LNCAP (cell line): ENCODE measurements at regions not wholly inside any gene's neighbourhood (a gene's known extent, or its start where the extent isn't known, plus 50 kb on each side); places are given as distances from the start of the nearest gene placed in this dataset.
A peak's percentile ranks its signal among the peaks of the same experiment; 100 is the strongest.

ENCODE experiments used
- TF ChIP-seq, protein P1 (sequence below): fragments of 450-650 bp; IDR thresholded peaks from 2 replicates; pipeline ENCODE4 v1.5.1; 2017; ENCODE audit warnings: mild to moderate bottlenecking

DNA sequence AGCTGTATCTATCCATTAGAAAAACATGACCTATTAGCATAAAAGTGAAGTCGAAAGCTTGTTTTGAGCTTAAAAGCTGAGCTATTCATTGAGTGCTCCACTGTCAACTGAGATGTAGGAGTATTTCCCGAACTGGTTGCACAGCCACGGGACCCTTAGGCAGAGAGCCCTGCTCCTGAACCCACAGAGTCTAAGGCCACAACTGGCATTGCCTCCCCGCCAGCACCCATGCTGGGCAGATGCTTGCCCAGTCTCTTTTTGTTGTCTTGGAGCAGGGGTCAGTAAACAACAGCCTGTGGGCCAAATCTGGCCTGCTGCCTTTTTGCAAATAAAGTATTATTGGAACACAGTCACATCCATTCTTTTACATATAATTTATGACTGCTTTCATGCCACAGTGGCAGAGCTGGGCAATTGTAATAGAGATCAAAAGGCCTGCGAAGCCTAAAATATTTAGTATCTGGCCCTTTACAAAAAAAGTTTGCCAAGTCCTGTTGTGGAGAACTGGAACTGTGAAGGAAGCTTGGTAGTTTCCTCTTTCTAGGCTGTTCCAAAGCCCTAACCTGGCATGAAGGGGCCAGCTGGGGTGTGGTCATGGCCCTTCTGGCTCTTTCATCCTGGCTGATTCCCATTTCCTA, 58.4 kb upstream of the WAPL start:
- TF ChIP-seq, protein P1, sequence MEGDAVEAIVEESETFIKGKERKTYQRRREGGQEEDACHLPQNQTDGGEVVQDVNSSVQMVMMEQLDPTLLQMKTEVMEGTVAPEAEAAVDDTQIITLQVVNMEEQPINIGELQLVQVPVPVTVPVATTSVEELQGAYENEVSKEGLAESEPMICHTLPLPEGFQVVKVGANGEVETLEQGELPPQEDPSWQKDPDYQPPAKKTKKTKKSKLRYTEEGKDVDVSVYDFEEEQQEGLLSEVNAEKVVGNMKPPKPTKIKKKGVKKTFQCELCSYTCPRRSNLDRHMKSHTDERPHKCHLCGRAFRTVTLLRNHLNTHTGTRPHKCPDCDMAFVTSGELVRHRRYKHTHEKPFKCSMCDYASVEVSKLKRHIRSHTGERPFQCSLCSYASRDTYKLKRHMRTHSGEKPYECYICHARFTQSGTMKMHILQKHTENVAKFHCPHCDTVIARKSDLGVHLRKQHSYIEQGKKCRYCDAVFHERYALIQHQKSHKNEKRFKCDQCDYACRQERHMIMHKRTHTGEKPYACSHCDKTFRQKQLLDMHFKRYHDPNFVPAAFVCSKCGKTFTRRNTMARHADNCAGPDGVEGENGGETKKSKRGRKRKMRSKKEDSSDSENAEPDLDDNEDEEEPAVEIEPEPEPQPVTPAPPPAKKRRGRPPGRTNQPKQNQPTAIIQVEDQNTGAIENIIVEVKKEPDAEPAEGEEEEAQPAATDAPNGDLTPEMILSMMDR: no peak

DNA sequence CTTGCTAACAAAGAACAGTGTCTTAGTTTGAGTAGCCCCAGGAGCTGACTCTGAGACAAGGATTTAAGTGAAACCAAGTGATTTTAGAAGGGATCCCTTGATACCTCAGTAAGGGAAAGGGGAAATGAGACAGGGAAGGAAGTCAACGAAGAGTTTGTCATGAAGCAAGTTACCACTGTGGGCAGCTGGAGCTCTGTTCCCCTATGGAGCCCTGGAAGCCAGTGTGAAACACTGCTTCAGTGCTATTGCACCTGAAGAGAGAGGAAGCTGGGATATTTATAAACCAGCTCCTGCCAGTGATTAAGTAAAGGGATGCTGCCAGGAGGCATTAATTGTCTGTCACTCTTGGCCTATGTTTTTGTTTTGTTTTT, 58.9 kb upstream of the WAPL start:
- TF ChIP-seq, protein P1: no peak

DNA sequence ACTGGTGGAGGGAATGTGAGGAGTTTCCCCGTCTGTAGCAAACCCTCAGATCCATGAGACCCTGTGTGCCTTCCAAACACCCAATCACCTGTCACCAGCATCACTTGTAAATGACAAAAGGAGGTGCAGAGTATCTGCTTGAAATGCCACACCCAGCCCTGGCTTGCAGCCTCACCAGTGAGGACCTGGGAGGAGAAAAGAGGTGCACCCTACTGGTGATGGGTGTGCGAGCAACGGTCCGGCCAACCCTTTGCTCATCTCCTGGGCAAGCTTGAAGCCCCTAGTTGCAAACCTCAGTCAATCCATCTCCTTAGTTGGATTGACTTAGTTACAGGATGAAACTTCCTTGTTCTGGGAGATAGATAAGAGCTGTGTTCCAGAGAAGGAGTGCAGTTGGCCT, 62.4 kb upstream of the WAPL start:
- TF ChIP-seq, protein P1: no peak

DNA sequence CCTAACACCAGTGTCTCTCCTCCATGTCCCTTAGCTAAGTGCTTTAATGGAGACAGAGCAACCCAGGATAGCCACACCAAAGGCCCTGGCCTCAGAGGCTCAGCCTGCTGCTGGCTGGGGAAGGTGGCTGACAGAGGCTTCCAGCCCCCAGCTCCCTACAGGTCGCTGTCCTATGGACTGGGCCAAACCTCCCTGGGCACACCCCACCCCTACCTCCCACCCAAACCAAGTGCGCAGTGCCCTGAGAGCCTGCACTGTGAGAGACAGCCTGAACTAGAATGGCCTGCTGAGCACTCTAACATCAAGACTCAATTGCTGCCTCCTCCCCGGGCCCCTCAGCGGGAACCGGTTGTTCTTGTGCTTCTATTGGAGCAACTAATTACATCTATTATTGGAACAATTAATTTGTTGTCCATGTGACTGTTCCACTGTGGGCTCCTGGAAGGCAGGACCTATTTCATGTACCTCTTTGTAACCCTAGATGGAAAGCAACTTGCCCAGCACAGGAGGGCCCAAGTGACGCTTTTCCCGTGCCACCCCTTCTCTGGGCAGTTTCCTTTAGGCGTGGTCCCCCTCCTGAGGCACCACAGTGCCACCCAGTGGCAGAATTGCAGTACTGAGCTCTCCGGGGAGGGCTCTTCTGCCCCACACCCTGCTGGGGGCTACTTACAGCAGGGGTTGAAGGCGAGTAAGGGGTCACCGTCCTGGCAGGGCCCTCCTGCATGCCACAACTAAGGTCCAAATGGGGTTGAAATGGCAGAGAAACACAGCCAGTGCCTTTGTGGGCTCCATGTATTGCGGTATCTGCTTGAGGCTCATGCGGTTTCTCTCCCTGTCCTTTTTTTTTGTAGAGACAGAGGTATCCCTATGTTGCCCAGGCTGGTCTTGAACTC, 63.7 kb upstream of the WAPL start:
- TF ChIP-seq, protein P1: peak; percentile 77

DNA sequence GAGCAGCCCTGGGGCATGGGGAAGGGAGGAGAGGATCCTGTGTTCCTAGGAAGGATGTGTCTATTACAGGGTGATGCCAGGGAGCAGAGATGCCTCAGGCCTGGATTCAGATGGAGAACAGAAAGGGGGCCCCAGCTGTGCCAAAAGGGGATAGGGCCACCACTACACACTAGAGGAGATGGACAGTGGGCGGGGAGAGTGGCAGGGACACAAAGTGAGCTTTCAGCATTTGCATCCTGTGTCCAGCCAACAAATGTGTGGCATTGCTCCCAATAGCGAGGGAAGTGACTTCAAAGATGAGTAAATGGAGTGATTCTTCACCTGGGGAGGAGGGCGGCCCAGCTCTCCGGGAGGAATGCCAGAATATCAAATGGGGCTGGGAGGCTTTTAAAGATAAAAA, 64.9 kb upstream of the WAPL start:
- TF ChIP-seq, protein P1: no peak

DNA sequence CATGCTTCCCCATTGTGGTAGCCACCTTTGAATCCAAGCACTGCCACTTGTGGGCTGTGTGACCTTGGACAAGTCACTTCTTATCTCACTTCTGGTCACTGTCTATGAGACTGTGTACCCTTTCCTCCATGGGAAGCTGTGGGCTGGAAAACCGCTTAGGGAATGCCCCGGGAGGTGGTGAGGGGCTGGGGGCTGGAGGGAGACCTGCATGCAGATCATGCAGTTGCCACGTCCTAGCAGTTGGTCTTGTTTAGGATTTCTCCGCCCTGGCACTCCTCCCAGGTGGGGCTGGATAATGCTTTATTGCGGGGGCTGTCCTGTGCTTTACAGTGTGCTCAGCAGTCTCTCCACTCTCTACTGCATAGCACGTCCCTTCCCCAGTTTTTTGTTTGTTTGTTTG, 62.9 kb upstream of the OPN4 start:
- TF ChIP-seq, protein P1: no peak

DNA sequence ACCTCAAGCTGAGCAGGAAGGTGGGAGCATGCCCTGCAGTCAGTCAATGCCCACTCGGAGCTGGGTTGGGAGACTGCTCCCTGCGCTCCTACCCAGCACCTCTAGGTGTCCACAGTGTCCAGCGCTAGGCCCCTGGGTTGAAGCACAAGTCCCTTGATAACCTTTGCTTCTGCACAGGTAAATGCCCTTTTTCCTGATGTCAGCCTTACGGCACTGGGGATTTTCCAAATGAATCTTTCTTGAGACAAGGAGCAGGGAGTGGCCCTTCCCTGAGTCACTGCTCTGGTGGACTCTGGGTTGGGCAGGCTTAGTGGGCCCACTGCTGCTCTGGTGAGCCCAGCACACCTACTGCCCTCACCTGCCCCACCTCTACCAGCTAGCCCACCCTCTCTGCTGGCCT, 61.9 kb upstream of the OPN4 start:
- TF ChIP-seq, protein P1: no peak
